ENCODE measurements at regions not wholly inside any gene's neighbourhood (a gene's known extent, or its start where the extent isn't known, plus 50 kb on each side); places are given as distances from the start of the nearest gene placed in this dataset.
"Not testable (repeated sequence)": the region's sequence is repeated elsewhere in the genome, so short reads cannot be mapped to it uniquely, and the experiment has no call there.

GRCh38 chr20:29427201-29428060 lies 1830.0 kb upstream of the DEFB115 start:
- DNase-seq: no peak

GRCh38 chr20:29430531-29430930 lies 1826.9 kb upstream of the DEFB115 start:
- no peak for DNase-seq

GRCh38 chr20:29440721-29441120 lies 1816.7 kb upstream of the DEFB115 start:
- DNase-seq: not testable (repeated sequence)

- not testable (repeated sequence) for DNase-seq
Measured at GRCh38 chr20:29443206-29443781, 1814.2 kb upstream of the DEFB115 start.

- no peak for DNase-seq
Measured at GRCh38 chr20:29443819-29444218, 1813.6 kb upstream of the DEFB115 start.

GRCh38 chr20:29445050-29445907 lies 1812.2 kb upstream of the DEFB115 start:
- peak; percentile 19 for DNase-seq

- not testable (repeated sequence) for DNase-seq
Measured at GRCh38 chr20:29447517-29448484, 1809.7 kb upstream of the DEFB115 start.

- no peak for DNase-seq
Measured at GRCh38 chr20:29448806-29449470, 1808.5 kb upstream of the DEFB115 start.

- DNase-seq: no peak
Measured at GRCh38 chr20:29452186-29452585, 1805.3 kb upstream of the DEFB115 start.

- not testable (repeated sequence) for DNase-seq
Measured at GRCh38 chr20:29456987-29457693, 1800.3 kb upstream of the DEFB115 start.

GRCh38 chr20:29472606-29473005 lies 1784.9 kb upstream of the DEFB115 start:
- no peak for DNase-seq

GRCh38 chr20:29492840-29493239 lies 1764.6 kb upstream of the DEFB115 start:
- DNase-seq: not testable (repeated sequence)

- DNase-seq: not testable (repeated sequence)
Measured at GRCh38 chr20:29496767-29497166, 1760.7 kb upstream of the DEFB115 start.

GRCh38 chr20:29497261-29497671 lies 1760.2 kb upstream of the DEFB115 start:
- DNase-seq: peak; percentile 20

- DNase-seq: not testable (repeated sequence)
Measured at GRCh38 chr20:29497684-29498083, 1759.8 kb upstream of the DEFB115 start.

GRCh38 chr20:29500738-29501137 lies 1756.7 kb upstream of the DEFB115 start:
- DNase-seq: not testable (repeated sequence)

- DNase-seq: not testable (repeated sequence)
Measured at GRCh38 chr20:29514634-29515033, 1742.8 kb upstream of the DEFB115 start.

GRCh38 chr20:29516847-29517246 lies 1740.6 kb upstream of the DEFB115 start:
- not testable (repeated sequence) for DNase-seq

GRCh38 chr20:29519610-29520241 lies 1737.7 kb upstream of the DEFB115 start:
- DNase-seq: not testable (repeated sequence)

GRCh38 chr20:29533566-29534177 lies 1723.8 kb upstream of the DEFB115 start:
- DNase-seq: peak; percentile 9

Measured in NCI-H1092 (cell line).